Fibroblast of lung (primary cell): ENCODE measurements at regions not wholly inside any gene's neighbourhood (a gene's known extent, or its start where the extent isn't known, plus 50 kb on each side); places are given as distances from the start of the nearest gene placed in this dataset.

ENCODE experiments used
- DNase-seq, 2 donors: peaks; one replicate each; pipeline versions ENCODE4 v3.0.0 to v3.0.0-alpha.2; 2010; ENCODE audit warnings: low read depth in 2 of 2
- H2AFZ ChIP-seq: 2 replicates; pipeline ENCODE4 v1.5.1; 2012; ENCODE audit warnings: low read length, control low read depth, inconsistent platforms
- H3K27ac ChIP-seq: 2 replicates; pipeline ENCODE4 v1.5.1; 2011; ENCODE audit warnings: low read length, control low read depth; ENCODE audit not compliant: insufficient read depth
- H3K27me3 ChIP-seq: 2 replicates; pipeline ENCODE4 v1.5.1; 2011; ENCODE audit warnings: mild to moderate bottlenecking, low read length; ENCODE audit not compliant: control insufficient read depth, insufficient read depth
- H3K36me3 ChIP-seq: 2 replicates; pipeline ENCODE4 v1.5.1; 2011; ENCODE audit warnings: low read length; ENCODE audit not compliant: control insufficient read depth, insufficient read depth
- H3K4me1 ChIP-seq: 2 replicates; pipeline ENCODE4 v1.5.1; 2011; ENCODE audit warnings: low read length; ENCODE audit not compliant: control insufficient read depth, insufficient read depth; ENCODE audit errors: extremely low read depth
- H3K4me2 ChIP-seq: 2 replicates; pipeline ENCODE4 v1.5.1; 2011; ENCODE audit warnings: low read length, control low read depth; ENCODE audit not compliant: insufficient read depth; ENCODE audit errors: extremely low read depth
- H3K4me3 ChIP-seq, 4 experiments: fragments of 200-600 bp in 1 of 4; sonication (generic) in 1 of 4; replicated peaks in 1 of 4; 2 replicates each; pipeline ENCODE4 v1.5.1; 2011 to 2016; ENCODE audit warnings: low read length in 4 of 4, low read depth in 3 of 4, mild to moderate bottlenecking in 3 of 4, control low read depth in 2 of 4, inconsistent platforms in 1 of 4, mixed read lengths in 1 of 4; ENCODE audit not compliant: insufficient read depth in 1 of 4; ENCODE audit errors: control extremely low read depth in 1 of 4
- H3K79me2 ChIP-seq: 2 replicates; pipeline ENCODE4 v1.5.1; 2012; ENCODE audit warnings: mild to moderate bottlenecking, low read length, inconsistent platforms; ENCODE audit not compliant: control insufficient read depth, insufficient read depth
- H3K9ac ChIP-seq: 2 replicates; pipeline ENCODE4 v1.5.1; 2011; ENCODE audit warnings: mild to moderate bottlenecking, low read length, control low read depth; ENCODE audit not compliant: insufficient read depth
- H3K9me3 ChIP-seq: 2 replicates; pipeline ENCODE4 v1.5.1; 2012; ENCODE audit warnings: low read depth, low read length; ENCODE audit not compliant: control insufficient read depth, insufficient read depth
- H4K20me1 ChIP-seq: 2 replicates; pipeline ENCODE4 v1.5.1; 2011; ENCODE audit warnings: low read length; ENCODE audit not compliant: control insufficient read depth, insufficient read depth; ENCODE audit errors: extremely low read depth
- CTCF ChIP-seq, 2 donors: IDR thresholded peaks in 1 of 2; conservative IDR thresholded peaks in 1 of 2; 1 replicate in 1 of 2; 2 replicates in 1 of 2; pipeline ENCODE4 v1.5.1; 2011 to 2012; ENCODE audit warnings: low read length in 2 of 2, control low read depth in 1 of 2, inconsistent platforms in 1 of 2, low read depth in 1 of 2, mild to moderate bottlenecking in 1 of 2
- EZH2 ChIP-seq: IDR thresholded peaks from 2 replicates; pipeline ENCODE4 v1.5.1; 2012; ENCODE audit warnings: low read length, control low read depth, mild to moderate bottlenecking; ENCODE audit errors: missing control alignments

DNA sequence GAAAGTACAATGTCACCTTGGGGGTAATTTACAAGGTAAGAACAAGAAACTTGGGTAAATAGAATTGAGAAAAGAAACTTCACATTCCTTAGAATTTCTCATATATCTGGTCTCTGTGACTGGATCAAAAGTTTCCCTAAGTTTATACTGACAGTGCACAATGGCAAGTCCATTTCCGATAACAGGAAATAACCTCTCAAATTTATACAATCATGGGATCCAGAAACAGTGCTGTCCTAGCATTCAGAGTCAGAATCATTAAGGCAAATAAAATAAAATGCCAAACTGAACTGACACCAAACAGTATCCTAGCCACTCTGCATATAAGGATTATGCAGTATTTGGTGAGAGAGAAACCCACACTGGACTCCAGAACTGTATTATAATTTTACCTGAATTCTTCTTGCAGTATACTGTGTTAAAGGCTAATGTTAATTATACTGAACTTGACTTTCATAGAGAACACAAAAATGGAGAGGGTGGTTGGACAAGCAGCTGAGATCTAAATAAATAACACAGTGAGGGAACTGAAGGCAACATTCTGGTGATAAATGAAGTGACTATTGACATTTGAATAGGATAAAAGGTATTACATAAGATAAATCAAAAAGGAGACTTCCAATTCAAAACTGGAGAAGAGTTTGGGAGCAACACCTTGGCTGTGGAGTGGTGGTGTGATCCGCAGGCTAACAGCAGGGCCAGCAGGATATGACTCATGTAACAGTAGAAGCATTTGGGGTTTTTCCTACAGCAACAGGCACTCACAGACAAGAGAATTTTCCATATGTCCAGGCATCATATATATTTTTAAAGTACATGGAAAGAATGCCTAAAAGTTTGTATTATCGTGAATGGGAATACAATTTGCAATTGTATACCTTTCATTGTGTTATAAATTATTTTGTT lies 932.5 kb upstream of the MIR17HG start:
- TF ChIP-seq EZH2 (no peak), CTCF (conservative IDR thresholded peaks at IDR 0.05 in 1 of 2, IDR thresholded peaks at IDR 0.05 in 1 of 2; ENCODE audit: low read depth in 1 of 2, low read length in 2 of 2) (no peak)
- H3K9me3 ChIP-seq = no peaks in the 10 kb centered on the region
- H2AFZ ChIP-seq = no peak overlapping the region
- H3K79me2 ChIP-seq = no peaks in the 10 kb centered on the region
- no peaks in the 10 kb centered on the region for H4K20me1 ChIP-seq
- DNase-seq = peak; percentile 63 to 85
- no peak overlapping the region for H3K4me2 ChIP-seq
- H3K27ac ChIP-seq = no peak overlapping the region
- no peaks in the 10 kb centered on the region for H3K4me1 ChIP-seq
- no peaks in the 10 kb centered on the region for H3K27me3 ChIP-seq
- no peak overlapping the region for H3K4me3 ChIP-seq
- no peaks in the 10 kb centered on the region for H3K36me3 ChIP-seq
- no peak overlapping the region for H3K9ac ChIP-seq

- no peaks in the 10 kb centered on the region for H3K36me3 ChIP-seq
- no peaks in the 10 kb centered on the region for H3K4me1 ChIP-seq
- no peak for TF ChIP-seq CTCF (conservative IDR thresholded peaks at IDR 0.05 in 1 of 2, IDR thresholded peaks at IDR 0.05 in 1 of 2; ENCODE audit: low read depth in 1 of 2, low read length in 2 of 2)
- no peak for TF ChIP-seq EZH2
- no peak overlapping the region for H3K9ac ChIP-seq
- no peaks in the 10 kb centered on the region for H3K79me2 ChIP-seq
- DNase-seq = peak in 1 of 2 donors; percentile 20
- no peaks in the 10 kb centered on the region for H3K9me3 ChIP-seq
- no peak overlapping the region for H3K4me3 ChIP-seq
- H3K27me3 ChIP-seq = no peaks in the 10 kb centered on the region
- no peak overlapping the region for H3K27ac ChIP-seq
- H4K20me1 ChIP-seq = no peaks in the 10 kb centered on the region
- peak overlapping the region; percentile 15 for H2AFZ ChIP-seq
- no peak overlapping the region for H3K4me2 ChIP-seq
Measured at GRCh38 chr13:90415902-90416301, 931.6 kb upstream of the MIR17HG start.

GRCh38 chr13:90416519-90416918 lies 931.0 kb upstream of the MIR17HG start:
- DNase-seq = peak; percentile 5 to 94
- H3K36me3 ChIP-seq = no peaks in the 10 kb centered on the region
- H3K27me3 ChIP-seq = no peaks in the 10 kb centered on the region
- no peak for TF ChIP-seq EZH2
- TF ChIP-seq CTCF (conservative IDR thresholded peaks at IDR 0.05 in 1 of 2, IDR thresholded peaks at IDR 0.05 in 1 of 2; ENCODE audit: low read depth in 1 of 2, low read length in 2 of 2) = no peak
- no peaks in the 10 kb centered on the region for H4K20me1 ChIP-seq
- no peak overlapping the region for H3K4me2 ChIP-seq
- H3K4me1 ChIP-seq = no peaks in the 10 kb centered on the region
- no peaks in the 10 kb centered on the region for H3K9me3 ChIP-seq
- H3K27ac ChIP-seq = no peak overlapping the region
- no peaks in the 10 kb centered on the region for H3K79me2 ChIP-seq
- H3K9ac ChIP-seq = no peak overlapping the region
- H2AFZ ChIP-seq = no peak overlapping the region
- H3K4me3 ChIP-seq = no peak overlapping the region
